ENCODE measurements at regions not wholly inside any gene's neighbourhood (a gene's known extent, or its start where the extent isn't known, plus 50 kb on each side); places are given as distances from the start of the nearest gene placed in this dataset.
"Not testable (repeated sequence)": the region's sequence is repeated elsewhere in the genome, so short reads cannot be mapped to it uniquely, and the experiment has no call there.

GRCh38 chr7:37604078-37604477, 79.5 kb upstream of the GPR141 start:
- H3K4me3 Mint-ChIP-seq, result no peak overlapping the region
- H3K27ac Mint-ChIP-seq, result no peak overlapping the region
- DNase-seq, result no peak
- CTCF ChIA-PET, result no interaction called here
- H3K4me1 Mint-ChIP-seq, result no peaks in the 10 kb centered on the region
- H3K36me3 Mint-ChIP-seq, result no peaks in the 10 kb centered on the region
- H3K9me3 Mint-ChIP-seq, result no peaks in the 10 kb centered on the region
- peaks cover 3% of the 10 kb centered on the region for H3K27me3 Mint-ChIP-seq

- H3K27me3 Mint-ChIP-seq, DNase-seq, H3K9me3 Mint-ChIP-seq, H3K36me3 Mint-ChIP-seq, CTCF ChIA-PET, H3K4me1 Mint-ChIP-seq, H3K27ac Mint-ChIP-seq, H3K4me3 Mint-ChIP-seq: not testable (repeated sequence)
These were observed 66.2 kb upstream of the GPR141 start for GRCh38 chr7:37617406-37617805.

- Mint-ChIP-seq H3K4me3 (no peak overlapping the region), H3K27ac (no peak overlapping the region), H3K4me1 (no peaks in the 10 kb centered on the region), H3K36me3 (no peaks in the 10 kb centered on the region), H3K27me3 (no peaks in the 10 kb centered on the region), H3K9me3 (peaks cover 2% of the 10 kb centered on the region)
- CTCF ChIA-PET, result no interaction called here
- DNase-seq, result no peak
These were observed 50.5 kb upstream of the GPR141 start for GRCh38 chr7:37633048-37633447.

All from activated naive CD4-positive, alpha-beta T cell treated with anti-CD3 and anti-CD28 coated beads, Interleukin-2, amount 10 ng/mL, durations not matched to agents 7 days and 5 days (primary cell).